ENCODE measurements at regions not wholly inside any gene's neighbourhood (a gene's known extent, or its start where the extent isn't known, plus 50 kb on each side); places are given as distances from the start of the nearest gene placed in this dataset.
A peak's percentile ranks its signal among the peaks of the same experiment; 100 is the strongest.

DNA sequence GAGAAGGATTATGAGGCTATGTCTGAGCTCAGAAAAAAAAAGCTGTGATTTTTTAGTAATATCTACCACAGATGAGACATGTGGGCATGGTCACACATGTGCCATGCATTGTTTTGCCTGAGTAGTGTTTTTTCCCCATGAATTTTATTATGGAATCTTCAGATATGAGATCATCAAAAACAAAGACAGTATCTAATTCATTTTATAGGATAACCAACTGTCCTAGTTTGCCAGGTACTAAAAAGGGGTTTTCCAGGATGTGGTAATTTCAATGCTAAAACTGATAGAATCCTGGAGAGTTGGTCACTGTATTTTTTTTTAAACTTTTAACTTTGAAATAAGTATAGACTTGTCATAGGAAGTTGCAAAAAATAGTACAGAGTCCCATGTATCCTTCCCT, 127.4 kb upstream of the MAP3K7 start:
- TF ChIP-seq, protein P1, sequence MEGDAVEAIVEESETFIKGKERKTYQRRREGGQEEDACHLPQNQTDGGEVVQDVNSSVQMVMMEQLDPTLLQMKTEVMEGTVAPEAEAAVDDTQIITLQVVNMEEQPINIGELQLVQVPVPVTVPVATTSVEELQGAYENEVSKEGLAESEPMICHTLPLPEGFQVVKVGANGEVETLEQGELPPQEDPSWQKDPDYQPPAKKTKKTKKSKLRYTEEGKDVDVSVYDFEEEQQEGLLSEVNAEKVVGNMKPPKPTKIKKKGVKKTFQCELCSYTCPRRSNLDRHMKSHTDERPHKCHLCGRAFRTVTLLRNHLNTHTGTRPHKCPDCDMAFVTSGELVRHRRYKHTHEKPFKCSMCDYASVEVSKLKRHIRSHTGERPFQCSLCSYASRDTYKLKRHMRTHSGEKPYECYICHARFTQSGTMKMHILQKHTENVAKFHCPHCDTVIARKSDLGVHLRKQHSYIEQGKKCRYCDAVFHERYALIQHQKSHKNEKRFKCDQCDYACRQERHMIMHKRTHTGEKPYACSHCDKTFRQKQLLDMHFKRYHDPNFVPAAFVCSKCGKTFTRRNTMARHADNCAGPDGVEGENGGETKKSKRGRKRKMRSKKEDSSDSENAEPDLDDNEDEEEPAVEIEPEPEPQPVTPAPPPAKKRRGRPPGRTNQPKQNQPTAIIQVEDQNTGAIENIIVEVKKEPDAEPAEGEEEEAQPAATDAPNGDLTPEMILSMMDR (IDR thresholded peaks at IDR 0.05; ENCODE audit: unreplicated experiment in 3 of 3): no peak
- H3K9me3 Mint-ChIP-seq: no peaks in the 10 kb centered on the region
- peaks cover 79% of the 10 kb centered on the region for H3K4me1 Mint-ChIP-seq
- H3K27me3 Mint-ChIP-seq (ENCODE audit: low read depth): no peaks in the 10 kb centered on the region
- H3K27ac Mint-ChIP-seq: peak overlapping the region in 2 of 3 experiments; percentile 71 to 80
- no peak overlapping the region for H3K4me3 Mint-ChIP-seq
- H3K36me3 Mint-ChIP-seq (ENCODE audit: low read depth): no peaks in the 10 kb centered on the region

DNA sequence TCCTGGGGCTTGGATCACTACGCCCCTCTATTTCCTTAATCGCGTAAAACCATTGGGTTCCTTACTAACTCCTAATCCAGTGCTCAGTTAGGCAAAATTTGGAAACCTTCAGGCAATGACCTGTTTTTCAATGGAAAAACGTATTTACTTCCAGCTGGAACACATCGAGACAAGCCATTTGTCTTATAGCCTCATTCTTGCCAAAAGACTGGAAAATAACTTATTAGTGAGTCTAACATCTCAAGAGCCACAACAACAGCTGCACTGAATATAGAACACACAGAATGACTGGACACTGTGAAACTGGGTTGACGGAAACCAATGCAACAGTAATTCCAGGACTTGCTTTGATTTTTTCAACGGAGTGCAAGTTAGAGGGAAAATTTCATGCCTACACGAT, 125.2 kb upstream of the MAP3K7 start:
- Mint-ChIP-seq H3K4me1 (peaks cover 84% of the 10 kb centered on the region), H3K36me3 (ENCODE audit: low read depth) (no peaks in the 10 kb centered on the region), H3K9me3 (no peaks in the 10 kb centered on the region), H3K4me3 (peak overlapping the region in 1 of 3 experiments; percentile 23), H3K27me3 (ENCODE audit: low read depth) (no peaks in the 10 kb centered on the region), H3K27ac (peak overlapping the region; percentile 80 to 86 (median 84))
- TF ChIP-seq, protein P1 (IDR thresholded peaks at IDR 0.05; ENCODE audit: unreplicated experiment in 3 of 3): no peak

DNA sequence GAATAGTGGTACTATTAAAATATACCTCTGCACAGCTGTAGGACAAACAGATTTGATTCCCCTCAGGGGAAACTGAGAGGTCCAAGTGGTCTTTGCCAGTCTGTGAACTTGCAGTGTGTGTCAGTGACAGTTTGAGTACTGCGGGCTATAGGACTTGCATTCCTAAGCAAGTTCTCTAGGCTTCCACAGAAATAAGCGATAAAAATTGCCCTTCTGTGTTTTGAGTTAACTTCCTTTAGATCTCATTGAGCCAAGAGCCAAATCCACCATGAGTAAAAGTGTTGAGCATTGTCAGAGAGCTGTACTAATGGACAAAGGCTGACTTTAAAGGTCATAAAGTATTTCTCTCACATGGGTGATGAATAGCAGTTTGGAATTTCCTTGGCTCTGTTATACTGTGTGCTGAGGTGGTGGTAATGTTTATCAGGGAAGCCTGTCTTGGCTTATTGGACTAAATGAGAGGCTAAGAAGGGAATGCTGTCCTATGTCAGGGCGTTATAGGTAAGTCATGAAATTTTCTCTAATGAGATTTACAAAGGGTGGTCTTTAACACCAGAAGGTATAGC, 122.6 kb upstream of the MAP3K7 start:
- TF ChIP-seq, protein P1 (IDR thresholded peaks at IDR 0.05; ENCODE audit: unreplicated experiment in 3 of 3): no peak
- Mint-ChIP-seq H3K4me3 (peak overlapping the region in 1 of 3 experiments; percentile 11), H3K36me3 (ENCODE audit: low read depth) (no peaks in the 10 kb centered on the region), H3K27ac (peak overlapping the region; percentile 80 to 91 (median 86)), H3K4me1 (peaks cover 63% of the 10 kb centered on the region), H3K9me3 (no peaks in the 10 kb centered on the region), H3K27me3 (ENCODE audit: low read depth) (no peaks in the 10 kb centered on the region)

DNA sequence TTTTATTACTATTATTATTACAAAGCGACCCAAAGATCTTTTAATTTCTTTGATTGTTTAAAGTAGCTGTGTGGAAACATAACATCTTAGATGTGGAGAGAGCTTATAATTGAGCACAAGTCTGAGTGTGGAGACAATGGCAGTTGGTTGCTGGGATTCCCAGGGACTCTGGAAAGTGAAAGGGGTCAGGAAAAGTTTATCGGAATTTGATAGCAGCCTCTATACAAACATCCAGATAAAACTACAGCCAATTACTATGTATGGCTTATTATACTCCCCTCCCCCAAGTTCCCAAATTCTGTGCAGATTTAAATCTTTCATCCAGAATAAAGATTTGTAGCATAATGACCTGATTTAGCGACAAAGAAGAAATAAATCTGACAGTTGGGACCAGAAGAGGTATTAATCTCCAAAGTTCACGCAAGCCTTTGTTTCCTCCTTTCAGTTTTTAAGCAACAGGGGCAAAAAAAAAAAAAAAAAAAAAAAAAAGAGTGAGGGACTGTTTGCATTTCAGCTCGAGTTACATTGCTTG, 121.4 kb upstream of the MAP3K7 start:
- TF ChIP-seq, protein P1 (IDR thresholded peaks at IDR 0.05; ENCODE audit: unreplicated experiment in 3 of 3): no peak
- Mint-ChIP-seq H3K27me3 (ENCODE audit: low read depth) (no peaks in the 10 kb centered on the region), H3K4me1 (peaks cover 57% of the 10 kb centered on the region), H3K36me3 (ENCODE audit: low read depth) (no peaks in the 10 kb centered on the region), H3K4me3 (peak overlapping the region; percentile 53 to 74 (median 64)), H3K27ac (peak overlapping the region; percentile 80 to 92 (median 91)), H3K9me3 (no peaks in the 10 kb centered on the region)

DNA sequence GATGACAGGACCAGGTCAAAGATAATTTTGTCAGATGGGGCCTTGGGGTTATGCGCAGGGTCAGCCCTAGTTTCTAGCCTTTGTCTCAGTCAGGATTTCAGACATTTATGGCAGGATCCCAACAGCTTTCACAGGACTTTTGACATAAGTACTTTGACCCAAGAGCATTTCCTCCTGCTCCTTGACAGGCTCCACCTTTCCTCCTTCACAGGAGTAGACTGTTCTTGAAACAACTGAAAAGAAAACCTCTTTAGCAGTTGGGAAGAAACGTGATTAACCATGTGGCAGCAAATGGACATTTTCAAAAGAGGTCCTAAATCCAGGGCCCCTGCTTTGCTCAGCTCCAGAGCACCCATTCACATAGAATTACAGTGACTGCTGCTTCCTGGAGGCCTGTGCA, 120.4 kb upstream of the MAP3K7 start:
- TF ChIP-seq, protein P1 (IDR thresholded peaks at IDR 0.05; ENCODE audit: unreplicated experiment in 3 of 3): no peak
- H3K36me3 Mint-ChIP-seq (ENCODE audit: low read depth): no peaks in the 10 kb centered on the region
- no peaks in the 10 kb centered on the region for H3K9me3 Mint-ChIP-seq
- no peaks in the 10 kb centered on the region for H3K27me3 Mint-ChIP-seq (ENCODE audit: low read depth)
- peaks cover 53% of the 10 kb centered on the region for H3K4me1 Mint-ChIP-seq
- H3K4me3 Mint-ChIP-seq: no peak overlapping the region
- H3K27ac Mint-ChIP-seq: peak overlapping the region in 1 of 3 experiments; percentile 91

DNA sequence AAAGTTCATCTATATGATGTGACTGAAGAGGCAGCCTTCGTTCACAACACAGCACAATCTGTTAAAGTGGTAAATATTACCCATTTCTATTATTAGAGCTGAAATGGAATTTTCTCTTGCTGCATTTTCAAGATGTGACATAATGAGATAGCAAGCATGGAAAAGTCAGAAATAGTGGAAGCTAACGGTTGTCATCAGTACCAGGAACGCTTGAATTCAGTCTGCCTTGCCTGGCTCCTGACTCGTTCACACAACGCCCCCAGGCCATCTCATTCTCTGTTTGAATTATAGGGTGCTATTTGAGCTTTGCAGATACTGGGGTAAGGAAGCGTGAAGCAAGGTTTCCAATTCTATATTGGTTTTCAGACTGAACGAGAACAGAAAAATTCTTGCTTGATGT, 116.5 kb upstream of the MAP3K7 start:
- no peak overlapping the region for H3K27ac Mint-ChIP-seq
- peaks cover 23% of the 10 kb centered on the region for H3K4me1 Mint-ChIP-seq

More for the DNA sequence above, 116.5 kb upstream of the MAP3K7 start:
- H3K27me3 Mint-ChIP-seq (ENCODE audit: low read depth): no peaks in the 10 kb centered on the region
- no peak overlapping the region for H3K4me3 Mint-ChIP-seq
- no peaks in the 10 kb centered on the region for H3K9me3 Mint-ChIP-seq
- H3K36me3 Mint-ChIP-seq (ENCODE audit: low read depth): no peaks in the 10 kb centered on the region
- TF ChIP-seq, protein P1 (IDR thresholded peaks at IDR 0.05; ENCODE audit: unreplicated experiment in 3 of 3): no peak

Measured in nephron (organoid).